ENCODE measurements at regions not wholly inside any gene's neighbourhood (a gene's known extent, or its start where the extent isn't known, plus 50 kb on each side); places are given as distances from the start of the nearest gene placed in this dataset.

DNA sequence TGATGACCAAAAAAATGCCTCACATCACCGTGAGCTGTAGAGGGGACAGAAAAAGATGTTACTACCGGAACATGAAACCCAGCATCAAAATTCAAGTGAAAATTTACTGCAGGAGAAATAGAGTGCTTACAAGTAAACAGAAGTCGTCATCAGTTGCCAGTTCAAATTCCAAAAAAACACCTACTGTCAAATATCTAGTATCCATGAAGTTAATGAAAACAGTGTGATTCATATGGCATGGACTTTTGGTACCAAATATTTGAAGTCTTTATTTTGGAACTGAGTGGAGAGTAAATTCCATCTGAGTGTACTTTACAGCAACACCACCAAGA is 388.9 kb upstream of the SPOCK3 start:
- intact Hi-C loops (cut with DNase I) = loop anchor here (5.0 kb wide), 1 partner anchor 601 kb away; no protein-coding TSS in a partner anchor
- DNase-seq (ENCODE audit: low spot score) = no peak

- intact Hi-C loops (cut with DNase I) = no loop called here
- no peak for DNase-seq (ENCODE audit: low spot score)
Observed at GRCh38 chr4:167629272-167629671, 395.0 kb upstream of the SPOCK3 start.

DNA sequence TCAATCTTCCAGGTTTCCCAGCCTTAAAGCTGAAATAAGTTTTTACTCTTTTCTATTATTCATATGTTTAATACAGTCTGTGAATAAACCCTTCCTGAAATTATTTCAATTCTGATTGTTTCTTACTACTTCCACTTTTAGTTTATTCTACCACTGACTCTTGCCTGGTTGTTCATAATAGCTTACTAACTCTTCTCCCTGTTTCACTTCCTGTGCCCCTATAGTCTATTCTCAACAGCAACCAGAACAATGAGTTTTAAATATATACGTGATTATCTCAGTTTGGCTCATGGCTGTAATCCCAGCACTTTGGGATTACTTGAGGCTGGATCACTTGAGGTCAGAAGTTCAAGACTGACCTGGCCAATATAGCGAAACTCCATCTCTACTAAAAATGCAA is 408.0 kb upstream of the SPOCK3 start:
- intact Hi-C loops (cut with DNase I) = no loop called here
- no peak for DNase-seq (ENCODE audit: low spot score)

DNA sequence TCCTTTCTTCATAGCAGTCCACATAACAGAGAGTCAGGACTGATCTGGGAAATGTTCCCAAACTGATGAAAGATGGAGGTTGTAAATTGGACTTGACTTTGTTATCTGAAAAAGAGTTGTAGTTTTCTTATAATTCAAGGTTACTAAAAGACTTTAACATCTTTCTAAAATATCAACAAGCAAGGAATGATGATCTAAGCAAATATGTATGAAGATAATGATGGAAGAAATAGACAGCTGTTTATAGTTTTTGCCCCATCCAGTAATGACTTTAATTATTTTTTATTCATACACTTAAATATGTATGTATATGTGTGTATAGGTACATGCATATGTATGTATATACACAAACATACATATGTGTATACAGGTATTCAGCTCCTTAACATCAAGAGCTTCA is 411.1 kb upstream of the SPOCK3 start:
- intact Hi-C loops (cut with DNase I) = no loop called here
- DNase-seq (ENCODE audit: low spot score) = no peak

DNA sequence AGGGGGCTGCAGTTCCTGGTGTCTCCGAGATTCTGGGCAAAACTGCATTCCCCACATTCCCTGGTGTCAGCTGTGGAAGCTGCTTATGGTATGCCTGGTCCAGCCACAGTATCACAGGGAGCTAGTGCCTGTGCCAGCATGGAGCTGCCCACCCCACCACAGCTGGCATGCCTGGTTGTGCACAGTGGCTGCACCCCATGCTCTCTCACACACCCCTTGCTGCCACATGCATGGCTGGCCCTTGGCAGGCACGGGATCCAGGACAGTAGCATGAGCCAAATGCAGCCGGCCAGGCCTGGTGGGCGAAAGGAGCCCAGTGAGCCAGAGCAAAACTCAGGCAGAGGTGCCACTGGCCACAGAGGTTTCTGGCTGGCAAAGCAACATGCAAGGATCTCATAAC is 418.0 kb upstream of the SPOCK3 start:
- intact Hi-C loops (cut with DNase I) = no loop called here
- no peak for DNase-seq (ENCODE audit: low spot score)

DNA sequence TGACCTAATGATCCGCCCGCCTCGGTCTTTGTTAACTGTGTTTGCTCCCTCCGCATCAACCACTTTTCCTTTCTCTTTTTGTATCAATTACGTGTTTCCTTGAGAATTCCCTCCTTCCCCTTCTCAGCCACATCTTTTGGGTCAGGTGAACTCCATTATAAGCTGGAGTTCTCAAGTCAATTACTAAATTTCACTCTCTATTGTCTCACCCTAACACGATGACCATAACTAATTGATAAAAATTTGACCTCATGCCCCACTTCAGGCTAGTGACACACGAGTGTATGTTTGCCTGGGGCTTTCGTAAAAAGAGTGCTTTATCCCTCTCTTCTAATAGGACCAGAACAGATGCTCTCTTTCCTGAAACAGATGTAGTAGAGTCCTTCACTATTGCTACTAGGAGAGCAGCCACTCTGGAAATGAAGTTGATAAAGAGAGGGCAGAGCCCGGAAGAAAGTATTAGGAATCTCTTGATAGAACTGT is 403.6 kb upstream of the ANXA10 start:
- intact Hi-C loops (cut with DNase I) = no loop called here
- no peak for DNase-seq (ENCODE audit: low spot score)

GRCh38 chr4:167702391-167702790 is 389.9 kb upstream of the ANXA10 start:
- intact Hi-C loops (cut with DNase I) = no loop called here
- DNase-seq (ENCODE audit: low spot score) = no peak

GRCh38 chr4:167711517-167711916 is 380.8 kb upstream of the ANXA10 start:
- no peak for DNase-seq (ENCODE audit: low spot score)
- intact Hi-C loops (cut with DNase I) = no loop called here

GRCh38 chr4:167713756-167714155 is 378.6 kb upstream of the ANXA10 start:
- DNase-seq (ENCODE audit: low spot score) = no peak
- intact Hi-C loops (cut with DNase I) = no loop called here

- DNase-seq (ENCODE audit: low spot score) = no peak
- intact Hi-C loops (cut with DNase I) = no loop called here
Observed at GRCh38 chr4:167715176-167715575, 377.2 kb upstream of the ANXA10 start.

DNA sequence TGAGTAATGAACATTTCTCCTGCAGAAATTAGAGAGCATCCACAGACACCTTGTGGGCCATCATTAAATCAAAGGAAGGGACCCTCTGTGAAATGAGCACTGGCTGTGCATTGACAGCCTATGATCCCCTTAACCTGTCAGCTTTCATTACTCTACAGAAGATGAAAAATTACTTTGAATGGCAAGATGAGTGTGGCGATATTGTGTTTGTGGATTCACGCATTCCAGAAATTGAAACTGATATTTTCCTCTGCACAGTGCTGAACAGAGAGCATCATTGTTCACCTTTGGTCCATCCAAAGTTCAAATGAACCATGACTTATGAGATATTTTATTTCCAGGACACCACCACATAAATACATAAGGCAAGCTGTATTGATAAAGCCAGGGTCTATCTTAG is 374.8 kb upstream of the ANXA10 start:
- intact Hi-C loops (cut with DNase I) = no loop called here
- DNase-seq (ENCODE audit: low spot score) = no peak

GRCh38 chr4:167721617-167722486 is 370.5 kb upstream of the ANXA10 start:
- DNase-seq (ENCODE audit: low spot score) = no peak
- intact Hi-C loops (cut with DNase I) = no loop called here

DNA sequence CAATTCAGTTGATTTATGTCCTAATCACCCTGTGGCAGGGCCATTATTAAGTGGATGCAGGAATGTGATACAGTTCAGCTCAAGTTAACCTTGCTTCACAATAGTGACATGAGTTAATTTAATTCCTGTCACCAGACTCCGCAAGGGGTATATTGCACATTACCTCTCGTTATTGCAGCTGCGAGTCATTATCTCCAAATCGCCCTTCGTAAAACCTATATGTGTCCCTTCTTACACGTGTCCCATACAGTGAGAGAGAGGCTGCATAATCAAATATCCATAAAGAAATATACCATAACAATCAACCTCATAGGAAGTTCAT is 369.9 kb upstream of the ANXA10 start:
- no peak for DNase-seq (ENCODE audit: low spot score)
- intact Hi-C loops (cut with DNase I) = no loop called here

DNA sequence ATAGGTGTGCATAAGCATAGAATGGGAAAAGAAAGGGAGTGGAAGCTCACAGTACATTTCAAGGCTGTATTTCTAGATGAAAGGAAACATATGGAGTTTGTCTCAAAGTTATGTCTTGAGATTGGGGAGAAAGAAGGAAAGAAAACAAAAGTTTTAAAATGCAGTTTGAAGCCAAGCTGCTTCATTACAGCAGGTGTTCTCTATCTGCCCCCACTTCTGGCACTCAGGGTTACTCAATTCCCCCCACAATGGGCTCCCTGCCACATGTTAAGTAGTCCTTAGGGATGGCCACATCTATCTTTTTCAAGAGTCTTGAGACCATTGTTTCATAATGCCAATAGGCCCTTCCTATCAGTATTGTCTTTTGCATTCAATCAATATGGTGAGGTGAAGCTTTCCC is 367.4 kb upstream of the ANXA10 start:
- intact Hi-C loops (cut with DNase I) = no loop called here
- DNase-seq (ENCODE audit: low spot score) = no peak

DNA sequence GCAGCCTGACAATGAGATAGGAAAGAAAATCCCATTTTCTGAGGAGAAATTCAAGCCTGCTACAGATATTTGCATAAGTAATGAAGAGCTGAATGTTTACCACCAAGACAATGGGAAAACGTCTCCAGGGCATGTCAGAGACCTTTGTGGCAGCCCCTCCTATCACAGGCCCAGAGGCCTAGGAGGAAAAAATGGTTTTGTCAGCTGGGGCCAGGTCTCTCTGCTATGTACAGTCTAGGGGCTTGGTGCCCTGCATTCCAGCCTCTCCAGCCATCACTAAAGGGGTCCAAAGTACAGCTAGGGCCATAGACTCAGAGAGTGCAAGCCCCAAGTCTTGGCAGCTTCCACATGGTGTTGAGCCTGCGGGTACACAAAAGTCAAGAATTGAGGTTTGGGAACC is 361.6 kb upstream of the ANXA10 start:
- intact Hi-C loops (cut with DNase I) = no loop called here
- no peak for DNase-seq (ENCODE audit: low spot score)

DNA sequence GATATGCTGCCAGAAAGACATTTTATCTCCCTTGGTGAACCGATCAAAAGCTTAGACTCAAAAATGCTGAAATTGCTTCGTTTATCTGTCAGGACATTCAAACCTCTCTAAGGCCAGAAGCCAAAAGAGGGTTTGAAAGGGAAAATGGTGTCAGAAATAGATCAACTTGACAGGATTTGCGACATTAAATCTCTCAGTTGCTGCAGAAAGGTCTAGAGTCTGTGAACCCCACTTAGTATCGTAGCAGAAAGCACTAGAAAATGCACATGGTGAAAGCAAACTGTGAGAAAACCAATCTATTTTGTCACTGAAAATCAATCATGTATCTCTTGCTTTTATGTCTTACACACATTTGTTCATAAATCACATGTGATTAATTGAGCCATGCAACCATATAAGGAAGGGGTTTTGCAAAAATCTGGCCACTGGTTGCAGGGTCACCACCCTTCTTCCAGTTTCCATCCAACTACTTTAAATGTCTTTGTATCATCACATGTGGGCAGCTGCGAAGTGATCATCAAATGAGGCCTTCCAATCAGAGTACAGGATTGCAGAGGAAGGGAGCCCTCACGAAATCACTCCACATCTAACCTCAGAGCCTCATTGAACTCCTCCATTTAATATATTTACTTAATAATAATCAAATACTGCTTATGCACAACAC is 347.2 kb upstream of the ANXA10 start:
- no peak for DNase-seq (ENCODE audit: low spot score)
- intact Hi-C loops (cut with DNase I) = no loop called here

GRCh38 chr4:167767281-167767680 is 325.1 kb upstream of the ANXA10 start:
- intact Hi-C loops (cut with DNase I) = no loop called here
- DNase-seq (ENCODE audit: low spot score) = no peak

- intact Hi-C loops (cut with DNase I) = no loop called here
- DNase-seq (ENCODE audit: low spot score) = no peak
Observed at GRCh38 chr4:167774646-167775045, 317.7 kb upstream of the ANXA10 start.

GRCh38 chr4:167775375-167775774 is 317.0 kb upstream of the ANXA10 start:
- intact Hi-C loops (cut with DNase I) = no loop called here
- no peak for DNase-seq (ENCODE audit: low spot score)

GRCh38 chr4:167779280-167779679 is 313.1 kb upstream of the ANXA10 start:
- DNase-seq (ENCODE audit: low spot score) = no peak
- intact Hi-C loops (cut with DNase I) = no loop called here

- no peak for DNase-seq (ENCODE audit: low spot score)
- intact Hi-C loops (cut with DNase I) = no loop called here
Observed at GRCh38 chr4:167779864-167780263, 312.5 kb upstream of the ANXA10 start.
